GM19328 (cell line): ENCODE measurements at regions not wholly inside any gene's neighbourhood (a gene's known extent, or its start where the extent isn't known, plus 50 kb on each side); places are given as distances from the start of the nearest gene placed in this dataset.

ENCODE experiments used
- ATAC-seq: cut with Tn5 transposase; IDR thresholded peaks from one replicate; pipeline ENCODE4 v1.9.1; 2021; ENCODE audit warnings: mild to moderate bottlenecking, moderate library complexity; ENCODE audit not compliant: unreplicated experiment

GRCh38 chr18:37734406-37734805, 168.8 kb upstream of the CELF4 start:
- ATAC-seq, result no peak

GRCh38 chr18:37729716-37730115, 164.1 kb upstream of the CELF4 start:
- ATAC-seq, result no peak

- no peak for ATAC-seq
Measured at GRCh38 chr18:37724206-37724605, 158.6 kb upstream of the CELF4 start.

- ATAC-seq, result no peak
Measured at GRCh38 chr18:37721544-37722522, 156.2 kb upstream of the CELF4 start.

DNA sequence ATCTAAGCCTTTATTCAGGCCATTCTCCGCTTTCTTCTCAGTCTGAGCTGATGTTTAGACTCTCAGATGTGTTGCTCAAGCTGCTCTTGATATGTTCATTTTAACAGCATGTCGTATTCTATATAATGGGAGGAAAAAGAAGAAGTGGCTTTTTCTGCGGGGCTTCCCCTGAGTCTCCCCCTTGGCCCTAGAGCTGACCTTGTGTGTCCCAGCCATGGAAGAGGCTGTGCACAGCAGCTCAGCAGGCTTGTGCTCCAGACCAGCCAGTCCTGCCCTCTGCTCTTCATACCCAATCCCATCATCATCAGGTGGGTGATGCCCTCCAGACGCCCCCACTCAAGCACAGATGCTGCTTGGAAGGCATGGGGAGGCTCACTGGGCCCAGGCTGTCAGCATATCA, 155.1 kb upstream of the CELF4 start:
- ATAC-seq, result no peak

DNA sequence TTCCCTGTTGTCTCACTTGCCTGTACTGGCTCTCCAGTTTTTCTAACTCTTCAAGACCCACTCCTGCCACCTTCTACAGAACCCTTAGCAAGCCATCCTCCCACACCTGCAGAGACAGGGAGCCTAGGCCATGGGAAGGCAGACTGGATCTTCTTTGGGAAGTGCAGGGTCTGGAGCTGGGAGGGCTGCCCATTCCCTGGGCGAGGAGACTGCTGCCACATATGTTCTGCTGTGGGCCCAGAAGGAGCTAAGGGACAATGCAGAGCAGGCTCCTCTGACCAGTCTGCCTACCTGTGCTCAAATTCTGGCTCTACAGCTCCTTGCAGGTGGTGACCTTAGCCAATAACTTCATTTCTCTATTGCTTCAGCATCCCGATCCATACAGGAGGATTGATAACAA, 152.1 kb upstream of the CELF4 start:
- ATAC-seq, result no peak

DNA sequence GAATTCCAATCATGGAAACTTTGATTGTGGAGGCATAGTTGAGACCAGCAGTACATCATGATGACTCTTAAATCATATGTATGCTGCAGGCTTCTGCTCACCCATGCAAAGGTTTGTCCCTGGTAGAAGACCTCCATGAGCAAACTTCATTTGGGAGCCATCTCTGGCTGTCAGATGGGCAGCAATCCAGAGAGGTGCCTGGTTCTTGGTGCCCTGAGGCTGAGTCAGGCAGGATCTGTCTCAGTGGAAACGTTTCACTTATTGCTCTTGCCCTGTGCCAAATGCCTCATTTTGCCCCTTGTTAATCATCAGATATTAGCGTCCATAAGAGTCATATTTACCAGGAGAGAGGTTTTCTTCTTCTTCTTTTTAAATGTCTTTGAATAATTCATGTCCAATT, 151.5 kb upstream of the CELF4 start:
- no peak for ATAC-seq

DNA sequence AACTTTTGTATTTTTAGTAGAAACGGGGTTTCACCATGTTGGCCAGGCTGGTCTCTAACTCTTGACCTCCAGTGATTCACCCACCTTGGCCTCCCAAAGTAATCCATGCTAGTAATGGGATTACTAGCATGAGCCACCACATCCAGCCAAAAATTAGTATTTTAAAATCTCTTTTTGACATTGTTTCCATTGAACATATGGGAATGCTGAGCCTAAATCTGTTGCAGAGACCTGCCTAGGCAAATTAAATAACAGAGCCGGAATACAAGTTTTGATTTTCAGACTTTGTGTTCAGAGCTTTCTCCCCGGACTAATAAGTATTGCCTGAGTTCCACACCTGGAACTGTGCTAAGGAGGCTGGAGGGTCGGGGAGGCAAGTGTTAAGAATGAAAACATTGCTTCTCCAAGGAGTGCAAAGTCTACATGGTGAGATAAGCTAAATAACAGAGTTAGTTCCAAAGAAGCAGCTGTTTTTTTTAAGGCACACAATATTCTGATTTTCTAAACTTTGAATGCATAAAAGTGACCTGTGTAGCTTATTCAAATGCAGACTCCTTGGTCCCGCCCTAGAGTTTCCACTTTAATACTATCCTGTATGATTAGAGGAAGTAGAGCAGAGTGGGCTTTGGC, 150.6 kb upstream of the CELF4 start:
- ATAC-seq, result no peak

DNA sequence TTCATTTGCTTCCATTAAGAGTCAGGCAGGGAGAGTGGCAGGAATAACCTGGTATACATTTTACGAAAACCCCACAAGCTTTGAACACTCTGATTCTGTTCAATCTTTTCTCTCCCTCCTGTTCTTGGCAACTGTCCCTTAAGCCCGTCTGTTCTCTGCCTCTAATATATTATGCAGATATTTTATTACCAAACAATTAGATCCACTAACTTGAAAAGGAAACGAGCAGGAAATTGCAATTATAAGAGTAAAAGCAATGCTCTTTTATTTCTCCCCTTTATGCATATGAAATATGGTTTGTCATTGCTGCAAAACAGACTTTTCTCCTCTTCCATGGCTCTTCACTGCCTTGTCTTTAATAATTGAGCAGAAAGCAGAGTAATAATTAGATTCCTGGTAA, 149.1 kb upstream of the CELF4 start:
- no peak for ATAC-seq

DNA sequence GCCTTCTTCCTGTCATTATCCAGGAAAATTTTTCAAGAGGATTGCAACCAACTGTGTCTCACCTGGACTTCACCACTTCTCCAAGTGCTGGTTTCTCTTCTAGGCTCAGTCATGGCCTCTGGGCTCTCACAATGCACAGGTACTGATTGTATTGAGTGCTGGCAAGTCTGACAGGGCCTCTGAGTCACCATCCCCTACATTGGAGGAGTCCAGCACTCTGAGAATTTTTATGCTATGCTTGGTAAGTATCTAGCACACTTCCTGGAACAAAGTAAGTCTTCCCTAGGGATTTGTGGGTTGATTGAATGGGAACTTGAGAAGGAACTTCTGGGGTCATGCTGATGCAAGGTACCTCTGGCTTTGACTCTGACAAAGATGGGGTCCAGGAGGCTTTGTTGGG, 147.2 kb upstream of the CELF4 start:
- no peak for ATAC-seq

GRCh38 chr18:37711766-37712505, 146.3 kb upstream of the CELF4 start:
- no peak for ATAC-seq

DNA sequence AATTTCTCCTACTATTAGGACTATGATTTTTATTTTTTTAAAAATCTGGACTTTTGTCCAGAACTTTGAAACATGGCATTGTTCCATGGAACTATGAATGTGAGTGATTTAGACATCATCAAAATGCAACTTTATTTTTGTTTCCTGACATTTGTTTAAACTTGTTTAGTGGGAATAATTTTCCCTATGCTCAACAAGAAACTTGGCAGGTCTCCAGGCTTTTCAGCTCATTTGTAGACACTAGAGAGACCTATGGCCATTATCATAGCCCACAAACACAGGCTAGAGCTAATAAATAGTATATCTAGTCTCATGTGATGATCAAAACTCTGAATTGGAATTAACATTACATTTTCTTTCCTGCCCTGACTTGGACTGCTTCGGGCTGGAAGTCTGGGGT, 145.1 kb upstream of the CELF4 start:
- ATAC-seq, result no peak

DNA sequence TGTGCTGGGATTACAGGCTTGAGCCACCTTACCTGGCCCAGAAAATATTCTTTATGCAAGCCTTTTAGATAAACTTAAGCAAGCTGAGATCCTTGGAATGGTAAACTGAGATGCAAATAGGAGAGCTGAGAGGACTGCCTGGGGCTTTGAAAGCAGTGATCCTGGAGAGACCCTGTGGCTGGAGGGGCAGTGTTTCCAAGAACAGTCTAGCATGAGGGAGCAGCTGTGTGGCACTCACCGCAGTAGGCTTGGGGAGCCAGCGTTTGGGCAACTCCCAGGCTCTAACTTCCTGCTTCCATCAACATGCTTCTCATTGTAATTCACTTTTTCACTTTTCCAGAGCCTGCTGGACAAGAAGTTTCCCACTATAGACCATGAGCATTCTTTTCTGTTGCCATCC, 144.1 kb upstream of the CELF4 start:
- ATAC-seq, result no peak

DNA sequence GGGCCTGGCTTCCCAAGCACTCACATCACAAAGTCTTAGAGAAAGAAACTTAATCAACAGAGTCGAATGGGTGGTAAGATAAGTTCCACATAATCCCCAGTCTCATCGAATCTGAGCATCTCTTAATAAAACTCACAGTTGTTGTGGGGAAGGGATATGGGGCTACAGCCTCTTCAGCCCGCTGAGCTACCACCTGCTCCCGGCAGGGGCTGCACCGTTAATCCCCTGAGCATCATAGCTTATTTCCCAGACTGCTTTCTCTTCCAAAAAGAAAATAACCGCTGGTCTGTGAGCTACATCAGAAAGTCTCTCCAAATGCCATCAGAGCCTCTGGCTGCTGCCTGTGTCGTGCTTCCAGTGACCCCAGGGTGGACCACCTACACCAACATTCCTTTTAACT, 139.4 kb upstream of the CELF4 start:
- no peak for ATAC-seq

DNA sequence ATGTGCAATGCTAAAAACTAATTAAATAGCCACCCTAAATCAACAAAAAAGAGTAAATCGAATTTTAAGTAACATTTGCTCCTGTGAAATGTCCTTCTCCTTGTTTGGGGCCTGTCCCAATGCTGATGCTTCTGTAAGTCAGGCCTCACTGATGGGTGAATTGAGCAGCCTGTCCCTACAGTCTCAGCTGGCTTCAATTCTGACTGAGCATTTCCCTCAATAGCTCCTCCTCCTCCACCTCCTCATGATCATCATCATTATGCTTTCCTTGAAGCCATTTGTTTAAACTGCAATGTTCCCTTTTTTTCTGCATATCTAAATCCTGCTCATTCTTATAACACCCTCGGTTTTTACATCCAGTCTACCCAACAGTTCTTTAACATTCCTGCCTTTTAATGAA, 137.2 kb upstream of the CELF4 start:
- ATAC-seq, result no peak

DNA sequence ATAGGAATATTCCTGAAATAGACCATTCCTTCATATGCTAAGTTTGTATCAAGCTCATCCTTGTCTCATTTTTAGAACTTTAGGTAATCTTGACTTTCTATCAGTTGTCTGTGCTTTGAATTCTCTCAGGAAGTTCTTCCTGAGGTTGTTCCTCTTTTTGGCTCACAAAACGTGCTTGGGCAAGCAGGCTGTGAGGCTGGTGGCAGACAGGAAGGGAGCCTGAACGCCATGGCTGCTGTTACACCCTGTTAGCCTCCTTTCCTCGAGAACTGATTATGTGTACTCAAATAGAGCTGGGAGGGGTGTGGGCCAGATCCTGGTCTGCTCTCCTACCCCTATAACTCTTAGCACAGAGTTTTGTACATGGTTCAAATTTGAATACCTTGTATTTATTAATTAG, 136.4 kb upstream of the CELF4 start:
- no peak for ATAC-seq

DNA sequence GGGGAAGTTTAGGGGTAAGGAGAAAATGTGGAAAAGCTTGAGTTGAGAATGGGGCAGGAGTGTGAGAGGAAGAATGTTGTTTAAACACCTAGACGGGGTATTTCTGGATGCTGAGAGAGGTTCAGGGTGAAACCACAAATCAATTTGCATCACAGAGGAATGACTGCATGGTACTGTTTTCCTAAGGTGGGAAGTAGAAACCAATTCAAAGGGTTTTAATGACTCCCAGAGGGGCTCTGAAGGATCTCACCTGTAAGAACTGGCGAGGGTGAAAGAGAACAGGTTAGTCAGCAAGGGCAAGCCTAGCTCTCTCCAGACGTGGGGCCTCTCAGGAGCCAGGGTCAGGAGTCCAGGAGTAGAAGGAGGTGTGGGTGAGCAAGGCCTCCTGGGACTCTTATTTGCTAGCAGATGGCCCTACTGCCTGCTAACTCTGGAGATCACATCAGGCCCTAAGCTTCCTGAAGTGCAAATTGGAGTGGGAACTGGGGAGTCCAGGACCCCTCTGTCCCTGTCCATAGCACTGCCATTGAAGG, 133.0 kb upstream of the CELF4 start:
- no peak for ATAC-seq

- ATAC-seq, result no peak
Measured at GRCh38 chr18:37694516-37694915, 128.9 kb upstream of the CELF4 start.

DNA sequence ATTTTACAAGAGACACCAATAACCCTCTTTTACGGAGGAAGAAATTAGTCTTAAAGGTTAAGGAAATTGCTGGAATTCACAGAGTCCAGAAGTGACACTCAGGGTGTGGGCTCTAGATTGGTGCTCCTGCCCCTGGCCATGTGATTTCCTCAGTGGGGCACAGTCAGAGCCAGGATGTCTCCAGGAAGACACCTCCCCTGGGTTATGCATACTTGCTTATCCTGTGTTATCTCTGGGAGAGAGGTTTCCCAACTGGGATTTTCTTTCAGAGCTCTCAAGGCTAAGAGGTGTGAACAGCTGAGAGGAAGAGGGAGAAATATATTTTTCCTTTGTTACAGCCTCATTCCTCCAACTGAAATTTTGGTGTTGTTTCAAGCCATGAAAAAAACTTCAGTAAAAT, 125.6 kb upstream of the CELF4 start:
- no peak for ATAC-seq

- ATAC-seq, result no peak
Measured at GRCh38 chr18:37689841-37690240, 124.2 kb upstream of the CELF4 start.

DNA sequence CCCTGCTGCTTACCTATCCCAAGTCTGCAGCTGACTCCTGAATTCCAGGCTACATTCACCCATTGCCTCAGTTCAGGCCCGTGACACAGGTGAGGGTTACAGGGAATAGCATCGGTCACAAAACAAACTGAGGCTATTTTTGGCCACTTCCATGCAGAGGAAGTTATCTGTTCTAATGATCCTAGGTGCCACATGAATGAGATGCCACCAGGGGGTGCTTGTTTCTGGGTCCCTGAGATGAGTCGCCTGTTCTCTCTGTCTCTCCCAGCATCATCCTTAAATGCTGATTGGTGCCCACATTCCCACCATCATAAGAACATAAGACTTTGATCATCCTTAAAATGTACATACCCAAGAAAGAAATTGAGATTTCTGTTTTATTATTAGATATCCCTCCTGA, 119.0 kb upstream of the CELF4 start:
- ATAC-seq, result no peak
